DOHH2 (cell line): ENCODE measurements at regions not wholly inside any gene's neighbourhood (a gene's known extent, or its start where the extent isn't known, plus 50 kb on each side); places are given as distances from the start of the nearest gene placed in this dataset.

Experiments
- EZH2phosphoT487 ChIP-seq: fragments of 200-600 bp; sonication (generic); IDR thresholded peaks from 2 replicates; pipeline ENCODE4 v1.6.1; 2017; ENCODE audit warnings: borderline replicate concordance, mild to moderate bottlenecking, antibody characterized with exemption, low read length, moderate library complexity, mixed read lengths
- TF ChIP-seq, protein P1 (sequence below): fragments of 200-600 bp; sonication (generic); IDR thresholded peaks from one replicate; pipeline ENCODE4 v1.5.1; 2014; ENCODE audit warnings: antibody characterized with exemption, mild to moderate bottlenecking, low read depth, low read length; ENCODE audit not compliant: poor library complexity, severe bottlenecking

DNA sequence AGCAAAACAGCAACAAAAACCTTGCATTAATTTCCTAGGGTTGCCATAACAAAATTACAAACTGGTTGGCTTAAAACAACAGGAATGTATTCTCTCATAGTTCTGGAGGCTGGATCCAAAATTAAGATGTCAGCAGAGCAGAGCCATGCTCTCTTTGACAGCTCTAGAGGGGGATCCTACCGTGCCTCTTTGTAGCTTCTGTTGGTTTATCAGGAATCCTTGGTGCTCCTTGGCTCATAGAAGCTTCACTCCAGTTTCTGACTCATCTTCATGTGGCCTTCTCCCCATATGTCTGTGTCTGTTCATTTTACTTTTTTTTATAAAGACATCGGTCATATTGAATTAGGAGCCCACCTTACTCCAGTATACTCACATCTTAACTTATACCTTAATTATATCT, 90.5 kb upstream of the POU2AF2 start:
- TF ChIP-seq, protein P1, sequence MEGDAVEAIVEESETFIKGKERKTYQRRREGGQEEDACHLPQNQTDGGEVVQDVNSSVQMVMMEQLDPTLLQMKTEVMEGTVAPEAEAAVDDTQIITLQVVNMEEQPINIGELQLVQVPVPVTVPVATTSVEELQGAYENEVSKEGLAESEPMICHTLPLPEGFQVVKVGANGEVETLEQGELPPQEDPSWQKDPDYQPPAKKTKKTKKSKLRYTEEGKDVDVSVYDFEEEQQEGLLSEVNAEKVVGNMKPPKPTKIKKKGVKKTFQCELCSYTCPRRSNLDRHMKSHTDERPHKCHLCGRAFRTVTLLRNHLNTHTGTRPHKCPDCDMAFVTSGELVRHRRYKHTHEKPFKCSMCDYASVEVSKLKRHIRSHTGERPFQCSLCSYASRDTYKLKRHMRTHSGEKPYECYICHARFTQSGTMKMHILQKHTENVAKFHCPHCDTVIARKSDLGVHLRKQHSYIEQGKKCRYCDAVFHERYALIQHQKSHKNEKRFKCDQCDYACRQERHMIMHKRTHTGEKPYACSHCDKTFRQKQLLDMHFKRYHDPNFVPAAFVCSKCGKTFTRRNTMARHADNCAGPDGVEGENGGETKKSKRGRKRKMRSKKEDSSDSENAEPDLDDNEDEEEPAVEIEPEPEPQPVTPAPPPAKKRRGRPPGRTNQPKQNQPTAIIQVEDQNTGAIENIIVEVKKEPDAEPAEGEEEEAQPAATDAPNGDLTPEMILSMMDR = no peak
- no peak for TF ChIP-seq EZH2phosphoT487
